CD4-positive, alpha-beta T cell treated with Interleukin-15 for 4 hours (primary cell): ENCODE measurements at regions not wholly inside any gene's neighbourhood (a gene's known extent, or its start where the extent isn't known, plus 50 kb on each side); places are given as distances from the start of the nearest gene placed in this dataset.
"Not testable (repeated sequence)": the region's sequence is repeated elsewhere in the genome, so short reads cannot be mapped to it uniquely, and the experiment has no call there.

Experiments
- DNase-seq: peaks from one replicate; pipeline ENCODE4 v3.0.0-alpha.2; 2020; ENCODE audit warnings: low spot score

DNA sequence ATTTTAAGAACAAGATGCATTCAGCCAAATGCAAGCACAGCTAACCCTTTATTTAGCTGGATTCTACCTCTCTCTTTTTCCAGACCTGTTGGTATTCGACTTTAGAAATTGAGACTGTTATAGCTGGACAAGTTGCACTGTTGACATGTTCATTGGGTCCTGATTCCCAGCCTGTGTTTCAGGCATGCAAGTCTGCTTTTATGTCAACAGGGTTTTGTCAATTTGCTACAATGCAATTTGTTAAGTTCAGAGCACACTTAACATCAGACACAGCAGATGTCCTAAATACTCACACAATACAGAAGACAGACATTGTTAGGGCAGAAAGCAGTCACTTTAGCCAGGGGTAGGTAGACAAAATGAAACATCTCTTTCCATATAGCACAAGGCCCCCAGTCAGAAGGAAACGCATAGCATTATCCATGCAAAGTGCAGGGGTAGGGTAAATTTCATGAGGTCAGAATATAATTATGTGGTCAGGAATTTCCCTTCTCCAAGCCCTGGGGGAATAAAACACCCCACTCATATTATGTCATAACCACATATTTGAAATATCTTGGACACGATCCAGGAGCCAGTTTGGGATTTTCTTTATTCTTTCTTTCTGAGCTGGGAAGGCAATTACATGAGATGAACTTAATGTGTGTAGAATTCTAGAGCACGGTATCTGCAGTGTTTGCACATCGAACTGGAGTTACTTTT lies 504.1 kb downstream of the NTRK3 start:
- DNase-seq: no peak

DNA sequence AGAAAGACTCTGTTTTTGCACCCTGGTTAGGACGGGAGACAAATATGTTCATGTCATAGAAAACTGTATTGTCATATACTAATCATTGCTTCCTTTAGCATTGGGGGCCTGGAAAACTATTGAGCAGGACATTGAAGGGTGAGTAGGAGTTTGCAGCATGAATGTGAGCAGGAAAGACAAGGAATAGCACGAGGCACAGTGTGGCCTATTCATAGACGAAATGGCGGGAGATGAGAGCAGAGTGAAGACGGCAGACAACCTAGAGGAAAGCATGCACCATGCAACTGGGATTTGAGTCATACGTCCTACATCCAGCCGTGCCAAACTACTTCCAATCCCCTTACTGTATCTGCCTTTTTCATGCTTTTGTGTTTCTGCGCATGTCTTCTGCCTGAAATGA lies 508.1 kb downstream of the NTRK3 start:
- DNase-seq: no peak

DNA sequence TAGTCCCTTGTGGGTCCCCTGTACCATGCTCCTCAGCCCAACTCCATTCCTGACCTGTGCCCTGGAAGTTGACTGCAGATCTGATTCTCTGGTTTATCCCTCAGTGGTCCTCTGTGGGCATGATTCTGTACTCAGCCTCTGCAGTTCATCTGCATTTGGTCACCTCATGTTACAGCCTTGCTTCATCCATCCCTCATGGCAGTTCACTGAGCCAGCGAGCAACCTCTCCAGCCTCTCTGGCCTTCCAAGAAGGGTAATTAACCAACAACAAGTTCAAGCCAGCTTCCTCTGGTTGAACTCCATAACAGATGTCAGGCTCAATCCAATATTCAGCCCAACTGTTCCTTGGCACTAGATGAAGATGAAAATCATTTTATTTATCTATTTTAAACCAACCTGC lies 509.5 kb downstream of the NTRK3 start:
- no peak for DNase-seq

DNA sequence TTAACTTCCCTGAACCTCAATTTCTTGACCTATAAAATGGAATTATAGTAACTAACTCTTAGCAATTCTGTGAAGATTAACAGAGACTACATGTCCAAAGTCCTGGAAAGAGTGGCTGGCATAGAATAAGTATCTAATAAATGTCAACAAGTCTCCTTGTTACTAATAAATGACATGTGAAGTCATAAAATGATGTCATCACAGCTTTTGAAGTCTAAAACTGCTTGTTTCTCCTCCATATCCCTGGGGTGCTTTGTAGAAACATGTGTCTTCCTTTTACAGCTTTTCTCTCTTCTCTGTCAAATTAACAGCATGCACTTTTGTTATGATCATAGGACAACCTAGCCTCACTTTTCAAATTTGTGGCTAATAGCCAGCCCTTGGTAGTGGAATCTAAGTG lies 510.2 kb downstream of the NTRK3 start:
- no peak for DNase-seq

DNA sequence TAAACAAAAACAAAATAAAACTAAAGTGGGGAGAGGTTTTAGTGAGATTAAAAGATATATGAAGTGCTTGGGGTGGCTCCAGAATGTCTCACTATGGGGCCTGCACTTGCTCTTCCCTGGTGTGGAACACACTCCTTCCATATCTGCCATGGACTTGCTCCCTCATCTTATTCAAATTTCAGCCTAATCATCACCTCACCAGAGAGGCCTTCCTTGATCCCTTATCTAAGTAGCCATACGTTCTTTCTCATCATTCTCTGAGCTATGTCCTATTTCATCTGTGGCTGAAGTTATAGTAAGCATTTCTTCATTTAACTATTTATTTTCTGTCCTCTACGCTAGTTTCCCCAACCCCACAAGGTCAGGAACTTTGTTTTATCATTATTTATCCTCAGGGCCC lies 511.7 kb downstream of the NTRK3 start:
- DNase-seq: no peak

DNA sequence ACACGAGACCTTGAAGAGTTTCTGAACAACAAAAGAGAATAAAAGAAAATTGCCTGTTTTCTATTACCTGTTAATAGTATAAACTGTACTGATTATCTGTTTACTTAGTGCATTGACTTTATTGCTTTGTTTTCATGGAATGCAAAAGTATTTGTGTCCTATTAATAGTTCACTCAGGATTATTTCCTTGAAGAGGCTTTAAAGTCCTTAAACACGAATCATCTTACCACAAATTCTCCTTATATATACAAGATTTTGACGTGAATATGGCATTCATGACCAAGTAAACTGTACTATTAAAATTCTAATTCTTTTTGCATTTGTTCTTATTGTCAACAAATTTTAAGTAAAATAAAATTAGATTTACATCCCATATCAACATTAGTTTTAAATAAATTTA lies 513.0 kb downstream of the NTRK3 start:
- DNase-seq: no peak

DNA sequence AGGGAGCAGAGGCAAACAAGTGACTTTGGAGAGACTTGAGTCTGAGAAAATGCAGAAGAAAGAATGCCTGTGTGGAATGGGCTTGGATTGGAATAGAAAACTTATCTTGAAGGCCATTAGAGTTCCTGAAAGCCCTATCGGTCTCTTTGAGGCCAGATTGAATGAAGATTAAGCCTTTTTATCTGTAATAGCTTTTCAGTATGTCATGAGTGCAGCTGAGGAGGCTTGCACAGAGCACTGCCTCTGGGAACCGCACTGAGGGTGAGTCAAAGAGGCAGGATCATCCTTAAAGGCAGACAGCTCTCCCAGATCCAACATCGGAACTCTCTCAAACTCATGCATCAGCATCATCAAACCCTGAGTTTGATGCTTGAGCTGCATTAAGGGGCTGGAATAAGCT lies 515.2 kb downstream of the NTRK3 start:
- DNase-seq: no peak

DNA sequence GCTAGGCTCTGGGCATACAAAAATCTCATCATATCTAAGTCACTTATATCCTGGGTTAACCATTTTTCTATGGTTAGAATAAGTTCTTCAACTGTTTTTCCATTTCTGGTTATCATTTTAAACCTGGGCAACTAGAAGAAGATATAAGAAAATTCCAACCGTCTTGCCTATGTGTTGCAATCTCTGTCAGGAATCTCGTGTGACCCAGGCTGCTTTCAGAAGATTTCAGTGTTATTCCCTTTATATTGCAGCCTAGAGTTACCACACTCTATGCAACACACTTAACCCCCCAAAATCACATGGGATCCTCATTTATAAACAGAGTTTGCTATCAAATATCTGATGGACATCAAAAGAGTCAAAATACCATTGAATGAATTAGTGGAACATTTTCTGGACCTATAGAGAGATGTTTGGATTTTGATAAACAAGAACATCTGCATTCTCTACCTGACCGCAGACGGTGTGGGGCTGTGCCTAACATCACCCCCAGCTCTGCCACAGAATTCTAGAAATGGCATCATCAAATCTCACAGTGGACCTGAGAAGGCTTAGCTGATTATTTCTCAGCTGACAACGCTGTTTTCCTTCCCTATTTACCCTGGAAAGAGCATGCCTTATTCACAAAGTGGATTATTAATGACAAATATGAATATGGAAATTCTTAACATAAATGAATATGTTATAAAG lies 515.7 kb downstream of the NTRK3 start:
- DNase-seq: no peak

DNA sequence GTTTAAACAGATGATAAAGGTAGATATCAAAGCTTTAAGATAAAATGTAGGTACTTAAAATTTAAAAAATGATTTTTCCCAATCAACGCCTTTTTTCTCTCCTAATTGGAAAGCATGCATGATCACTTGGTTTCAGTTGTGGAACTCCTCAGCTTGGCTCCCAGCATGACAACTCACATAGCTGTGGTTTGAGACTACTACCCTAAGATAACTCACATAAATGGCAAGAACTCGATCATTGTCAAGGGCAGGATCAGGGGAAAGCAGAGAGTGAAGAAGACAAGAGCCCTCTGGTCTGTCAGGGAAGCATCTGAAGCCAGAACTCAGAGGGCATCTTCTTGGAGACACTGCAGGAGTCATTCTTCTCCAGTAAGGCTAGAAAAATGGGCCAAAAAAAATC lies 516.7 kb downstream of the NTRK3 start:
- no peak for DNase-seq

DNA sequence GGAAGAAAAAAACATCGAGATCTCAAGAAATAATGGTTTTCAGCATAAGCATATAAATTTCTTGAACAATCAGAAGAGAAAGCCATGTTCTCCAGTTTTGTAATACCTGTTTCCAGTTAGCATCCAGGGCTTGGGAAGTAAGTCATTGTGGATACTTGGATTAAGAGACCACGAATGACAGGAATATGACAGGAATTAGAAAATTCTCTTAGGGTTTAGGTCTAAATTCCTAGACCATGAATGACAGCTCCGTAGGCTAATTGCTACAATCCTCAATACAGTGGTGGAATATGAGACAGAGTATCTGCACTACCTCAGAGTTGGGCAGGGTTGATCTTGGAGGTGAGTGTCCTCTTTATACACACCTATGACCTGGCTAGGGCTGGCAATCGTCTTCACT lies 517.5 kb downstream of the NTRK3 start:
- no peak for DNase-seq

DNA sequence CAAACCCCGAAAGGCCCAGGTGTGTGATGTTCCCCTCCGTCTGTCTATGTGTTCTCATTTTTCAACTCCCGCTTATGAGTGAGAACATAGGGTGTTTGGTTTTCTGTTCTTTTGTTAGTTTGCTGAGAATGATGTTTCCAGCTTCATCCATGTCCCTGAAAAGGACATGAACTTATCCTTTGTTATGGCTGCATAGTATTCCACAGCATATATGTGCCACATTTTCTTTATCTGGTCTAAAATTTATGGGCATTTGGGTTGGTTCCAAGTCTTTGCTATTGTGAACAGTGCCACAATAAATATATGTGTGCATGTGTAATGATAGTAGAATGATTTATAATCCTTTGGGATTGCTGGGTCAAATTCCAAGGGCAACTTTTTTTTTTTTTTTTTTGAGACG lies 519.1 kb downstream of the NTRK3 start:
- DNase-seq: not testable (repeated sequence)

DNA sequence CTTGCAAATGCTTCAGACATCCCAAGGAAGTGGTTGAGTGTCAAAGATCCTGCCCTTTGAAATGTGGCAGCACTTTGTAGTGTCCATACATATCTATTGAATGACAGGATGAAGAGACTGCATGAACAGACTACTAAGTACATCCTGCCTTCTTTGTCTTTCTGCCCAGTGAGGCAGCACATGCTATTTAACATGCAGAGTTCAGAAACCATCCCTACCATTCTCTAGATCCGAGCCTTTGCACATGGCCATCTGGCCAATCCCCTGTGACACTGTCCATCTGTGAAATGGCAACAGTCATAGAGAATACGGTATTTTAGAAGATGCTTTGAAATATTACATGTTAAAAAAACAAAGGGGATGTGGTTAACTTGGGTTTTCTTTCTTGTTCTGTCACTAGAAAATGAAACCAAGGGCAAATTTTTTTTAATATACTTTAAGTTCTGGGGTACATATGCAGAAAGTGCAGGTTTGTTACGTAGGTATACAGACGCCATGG lies 519.6 kb downstream of the NTRK3 start:
- no peak for DNase-seq

DNA sequence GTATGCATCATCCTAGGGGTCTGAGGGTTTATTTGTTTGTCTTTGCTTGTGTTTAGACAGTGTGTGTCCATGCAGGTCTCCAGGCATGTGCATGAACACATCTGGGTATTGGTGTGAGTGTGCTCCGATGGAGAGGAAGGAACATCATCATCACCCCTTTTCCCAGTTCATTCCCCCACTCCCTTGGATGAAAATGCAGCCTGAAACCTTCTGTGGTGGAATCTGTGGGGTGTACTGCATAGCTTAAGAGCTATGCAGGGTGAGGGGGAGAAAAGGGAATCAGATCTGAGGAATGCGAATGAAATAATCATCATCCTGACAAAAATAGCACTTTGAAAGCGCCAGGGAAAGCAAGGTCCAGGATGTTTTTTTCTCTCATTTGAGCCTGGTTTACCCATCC lies 520.1 kb downstream of the NTRK3 start:
- DNase-seq: no peak

DNA sequence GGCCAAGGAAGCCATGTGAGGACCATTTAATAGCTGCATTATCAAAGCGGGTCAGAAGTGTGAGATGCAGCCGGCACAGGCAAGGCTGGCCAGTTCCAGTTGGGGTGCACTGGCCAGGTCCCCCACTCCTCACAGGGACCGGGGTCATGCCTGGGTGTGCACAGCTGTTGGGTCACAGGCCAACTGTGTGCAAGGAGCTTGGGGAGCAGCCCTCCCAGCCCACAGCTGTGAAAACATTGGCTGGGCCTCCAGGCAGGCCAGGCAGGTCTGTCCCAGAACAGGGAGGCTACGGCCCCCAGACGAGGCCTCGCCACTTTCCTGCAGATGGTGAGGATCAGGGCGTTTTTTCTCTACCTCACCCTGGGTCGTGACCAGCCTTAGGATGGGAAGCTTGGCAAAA lies 521.0 kb downstream of the NTRK3 start:
- DNase-seq: no peak

DNA sequence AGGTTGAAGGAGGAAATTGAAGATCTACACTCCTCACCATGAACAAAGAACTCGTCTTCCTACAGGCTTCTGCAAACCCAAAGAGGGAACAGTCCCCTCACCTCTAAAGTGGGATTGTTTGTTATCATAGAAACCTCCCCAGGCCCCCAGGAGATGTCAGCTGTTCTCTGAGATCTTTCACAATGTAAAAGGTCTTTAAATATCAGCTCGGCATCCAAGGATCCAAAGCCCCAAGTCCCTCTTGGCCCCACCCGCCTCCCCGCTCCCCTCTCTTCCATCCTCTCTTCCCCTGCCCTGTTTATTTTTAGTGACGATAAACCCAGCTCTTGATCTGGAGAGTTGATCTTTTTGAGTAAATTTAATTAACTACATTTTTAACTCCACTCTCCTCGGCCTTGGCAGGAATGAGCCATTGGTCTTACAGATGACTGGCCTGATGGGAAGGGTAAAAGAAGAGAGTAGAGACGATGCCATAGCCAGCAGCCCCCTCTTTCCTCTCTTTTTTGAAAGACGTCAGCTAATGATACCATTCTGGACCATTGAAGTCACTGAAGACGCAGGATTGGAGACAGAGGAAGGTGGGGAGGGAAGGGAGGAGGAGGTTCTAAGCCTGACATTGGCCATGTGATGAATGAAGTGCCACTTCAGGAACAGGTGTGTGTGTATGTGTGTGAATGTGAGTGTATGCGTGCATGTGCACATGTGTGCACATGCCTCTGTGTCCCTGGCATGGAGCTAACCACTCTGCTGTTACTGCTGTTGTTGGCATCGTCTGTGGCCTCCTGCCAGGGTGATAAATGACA lies 521.8 kb downstream of the NTRK3 start:
- no peak for DNase-seq

DNA sequence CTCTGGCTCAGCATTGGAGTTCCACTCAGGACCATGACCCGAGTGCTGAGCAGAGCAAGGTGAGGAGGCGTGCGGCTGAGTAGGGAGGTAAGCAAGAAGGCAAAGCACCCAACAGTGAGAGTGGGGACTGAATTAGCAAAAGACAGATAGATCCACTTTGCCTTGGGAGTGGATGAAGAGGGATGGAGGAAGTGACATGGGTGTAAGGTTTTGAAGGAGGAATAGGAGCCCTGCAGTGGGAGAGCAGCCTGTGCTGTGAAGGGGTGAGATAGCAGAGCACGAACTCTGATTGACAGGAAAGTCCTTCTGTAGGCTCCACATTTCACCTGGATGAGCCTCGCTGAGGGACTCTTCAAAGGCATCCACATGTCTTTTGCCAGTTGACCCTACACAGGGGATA lies 522.6 kb downstream of the NTRK3 start:
- no peak for DNase-seq

DNA sequence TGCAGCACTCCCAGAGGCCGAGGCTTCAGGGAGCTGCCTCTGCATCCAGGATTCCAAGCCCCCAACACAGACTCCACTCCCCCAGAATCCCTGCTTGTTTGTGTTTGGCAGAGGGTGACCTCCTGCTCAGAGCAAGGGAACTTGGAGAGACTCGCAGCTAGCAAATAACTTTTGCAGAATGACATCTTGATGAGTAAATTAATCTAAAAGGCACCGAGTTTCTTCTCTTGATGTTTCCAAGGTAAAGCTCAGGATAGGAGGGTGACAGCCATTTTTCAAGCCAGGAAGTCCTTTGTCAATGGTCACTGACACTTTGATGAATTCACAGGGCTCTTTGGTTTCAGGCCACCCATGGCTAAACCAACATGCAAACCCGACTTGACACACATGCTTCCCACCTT lies 523.0 kb downstream of the NTRK3 start:
- no peak for DNase-seq

DNA sequence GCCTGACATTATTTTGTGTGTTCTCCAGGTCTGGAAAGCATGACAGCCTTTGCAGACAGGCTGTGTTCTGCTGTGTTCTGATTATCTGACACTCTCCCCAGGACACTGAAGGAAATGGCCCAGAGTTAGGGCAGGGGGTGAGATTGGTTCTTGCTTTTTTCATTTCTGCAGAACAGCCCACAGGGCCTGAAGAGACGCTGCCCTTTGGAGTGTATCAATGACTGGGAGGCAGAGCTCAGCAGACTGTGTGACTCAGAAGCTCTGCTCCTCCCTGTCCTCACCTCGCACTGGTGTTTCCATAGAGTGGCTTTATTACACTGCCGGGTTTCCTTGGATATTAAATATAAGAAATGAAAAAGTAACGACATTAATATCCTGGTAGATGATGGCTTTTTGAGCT lies 523.6 kb downstream of the NTRK3 start:
- DNase-seq: no peak

DNA sequence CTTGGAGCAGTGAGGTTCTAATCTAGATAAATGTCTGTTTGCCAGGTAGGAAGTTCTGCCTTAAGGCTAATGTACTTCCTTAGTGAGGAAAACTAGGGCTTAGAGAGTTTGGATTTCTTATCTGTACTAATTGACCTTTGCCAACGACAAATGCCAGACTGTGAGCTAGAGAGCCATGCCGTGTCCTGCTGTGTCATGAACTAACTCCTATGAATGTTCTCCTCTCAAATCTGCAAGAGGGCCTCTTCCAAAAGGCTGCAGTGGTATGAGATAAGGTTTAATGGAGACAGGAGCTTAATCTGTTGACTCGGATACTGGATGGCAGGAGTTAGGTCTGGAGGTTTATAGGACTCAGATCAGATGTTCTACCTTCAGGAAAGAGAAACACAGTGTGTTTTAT lies 524.9 kb downstream of the NTRK3 start:
- no peak for DNase-seq

DNA sequence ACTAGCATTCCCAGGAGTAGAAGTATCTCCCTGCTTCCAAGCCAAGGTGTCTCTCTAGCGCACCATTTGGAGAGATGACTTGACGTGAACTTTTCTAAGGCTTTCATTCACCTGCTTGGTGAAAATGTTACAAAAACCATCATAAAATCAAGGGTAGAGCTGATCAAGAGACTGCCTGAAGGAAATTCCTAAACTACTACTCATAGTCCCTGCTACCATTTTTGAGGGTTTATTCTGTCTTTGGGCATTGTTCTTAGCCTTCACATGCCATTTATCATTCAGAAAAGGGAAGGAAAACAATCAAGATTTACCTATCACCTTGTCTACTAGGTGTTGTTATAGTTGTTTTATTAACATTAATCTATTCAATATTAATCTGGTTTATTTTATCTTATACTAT lies 525.8 kb downstream of the NTRK3 start:
- no peak for DNase-seq

DNA sequence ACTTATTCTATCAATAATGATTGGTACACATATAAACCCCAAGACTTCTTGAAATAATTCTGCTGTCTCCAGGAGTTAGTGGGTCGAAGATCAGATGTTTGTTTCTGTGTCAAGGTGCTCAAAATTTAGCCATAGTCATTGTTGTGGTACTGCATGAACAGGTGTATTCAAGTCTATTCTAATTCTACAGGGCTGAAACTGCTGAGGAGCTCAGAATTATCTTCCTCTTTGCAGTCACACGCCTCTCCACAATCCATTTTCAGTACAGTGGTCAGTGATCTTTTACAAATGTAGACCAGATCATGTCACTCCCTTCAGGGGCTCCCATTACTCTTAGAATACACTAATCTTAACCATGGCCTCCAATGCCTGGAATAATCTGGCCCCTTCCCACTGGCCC lies 527.5 kb downstream of the NTRK3 start:
- no peak for DNase-seq

DNA sequence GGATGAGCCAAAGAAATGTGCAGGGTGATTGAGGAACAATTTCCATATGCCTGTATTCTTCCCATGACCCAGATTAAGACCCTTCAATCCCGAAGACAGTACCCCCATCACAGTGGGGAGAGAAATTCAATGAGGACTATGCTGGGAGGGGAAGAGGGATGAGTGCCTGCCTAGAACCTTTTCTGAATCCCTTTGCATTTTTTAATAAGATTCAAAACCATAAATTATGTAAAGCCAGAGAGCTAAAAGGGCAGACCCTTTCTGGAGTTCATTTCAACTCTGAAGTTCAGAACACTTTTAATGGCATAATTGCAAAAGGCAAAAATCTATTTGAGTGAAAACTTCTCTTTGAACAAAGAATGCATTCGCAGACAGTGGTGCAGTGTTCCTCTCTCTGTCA lies 529.5 kb downstream of the NTRK3 start:
- no peak for DNase-seq

DNA sequence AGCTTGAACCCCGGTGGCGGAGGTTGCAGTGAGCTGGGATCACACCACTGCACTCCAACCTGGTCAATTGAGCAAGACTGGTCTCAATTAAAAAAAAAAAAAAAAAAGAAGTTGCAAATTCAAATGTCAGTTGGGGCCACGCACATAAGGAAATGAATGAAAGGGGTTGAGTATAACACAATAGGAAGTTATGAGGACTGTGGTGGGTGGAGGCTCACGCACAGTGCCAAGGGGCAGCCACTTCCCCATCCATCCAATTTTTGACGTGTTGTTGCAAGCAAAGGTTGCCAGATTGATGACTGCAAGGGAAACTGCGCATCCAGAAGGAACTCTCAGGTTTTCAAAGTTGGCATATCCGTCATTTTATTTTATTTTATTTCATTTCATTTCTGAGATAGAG lies 532.2 kb downstream of the NTRK3 start:
- DNase-seq: no peak
